CD4-positive, alpha-beta T cell (primary cell): ENCODE measurements at regions not wholly inside any gene's neighbourhood (a gene's known extent, or its start where the extent isn't known, plus 50 kb on each side); places are given as distances from the start of the nearest gene placed in this dataset.
"Not testable (repeated sequence)": the region's sequence is repeated elsewhere in the genome, so short reads cannot be mapped to it uniquely, and the experiment has no call there.

Experiments used
- ATAC-seq: fragments of 200-7000 bp; cut with Tn5 transposase; one replicate; pipeline ENCODE4 v1.10.0; 2022; ENCODE audit warnings: mild to moderate bottlenecking; ENCODE audit not compliant: poor library complexity
- CTCF ChIA-PET: fragments of 350-600 bp; sonication (Branson Sonifier 250); formaldehyde crosslinking; loops from one replicate; lab custom pipeline; 2021; ENCODE audit warnings: antibody characterized with exemption, inconsistent platforms; lab: Charles Lee
- POLR2A ChIA-PET: fragments of 350-600 bp; sonication (Branson Sonifier 250); formaldehyde crosslinking; loops from one replicate; lab custom pipeline; 2021; ENCODE audit warnings: antibody characterized with exemption, inconsistent platforms; lab: Charles Lee
- DNase-seq, 14 experiments: peaks; one replicate each; pipeline ENCODE4 v3.0.0-alpha.2; 2013 to 2020; ENCODE audit warnings: mixed read lengths in 2 of 14
- H3K27ac ChIP-seq, 2 donors: one replicate each; pipeline versions ENCODE4 v1.5.1 to v1.7.0; 2013; ENCODE audit warnings: low read length in 2 of 2, low read depth in 1 of 2, mild to moderate bottlenecking in 1 of 2
- H3K27me3 ChIP-seq, 2 experiments: 1 replicate in 1 of 2; 2 replicates in 1 of 2; pipeline versions ENCODE4 v1.6.1 to v1.7.0; 2013; ENCODE audit warnings: low read length in 2 of 2, control low read depth in 1 of 2, mild to moderate bottlenecking in 1 of 2, moderate library complexity in 1 of 2; ENCODE audit not compliant: insufficient read depth in 2 of 2, control insufficient read depth in 1 of 2
- H3K36me3 ChIP-seq: one replicate; pipeline ENCODE4 v1.6.1; 2013; ENCODE audit warnings: low read length, control low read depth; ENCODE audit not compliant: insufficient read depth
- H3K4me1 ChIP-seq: one replicate; pipeline ENCODE4 v1.6.1; 2013; ENCODE audit warnings: low read length, control low read depth; ENCODE audit not compliant: insufficient read depth
- H3K4me3 ChIP-seq: one replicate; pipeline ENCODE4 v1.5.1; 2013; ENCODE audit warnings: mild to moderate bottlenecking, low read length, moderate library complexity
- H3K9me3 ChIP-seq, 2 experiments: 1 replicate in 1 of 2; 2 replicates in 1 of 2; pipeline versions ENCODE4 v1.6.1 to v1.7.0; 2013; ENCODE audit warnings: low read length in 2 of 2, mild to moderate bottlenecking in 2 of 2, control low read depth in 1 of 2, moderate library complexity in 1 of 2; ENCODE audit not compliant: control insufficient read depth in 1 of 2, insufficient read depth in 1 of 2
- H3K27ac Mint-ChIP-seq: one replicate; pipeline ENCODE4 v1.8.0; 2020; ENCODE audit warnings: mixed read lengths
- H3K27me3 Mint-ChIP-seq: one replicate; pipeline ENCODE4 v1.8.0; 2021; ENCODE audit warnings: mixed read lengths
- H3K36me3 Mint-ChIP-seq: one replicate; pipeline ENCODE4 v1.8.0; 2021; ENCODE audit warnings: low read depth, mixed read lengths
- H3K4me1 Mint-ChIP-seq: one replicate; pipeline ENCODE4 v1.8.0; 2021; ENCODE audit warnings: low read depth, mixed read lengths
- H3K4me3 Mint-ChIP-seq: one replicate; pipeline ENCODE4 v1.8.0; 2020; ENCODE audit warnings: mild to moderate bottlenecking, mixed read lengths
- H3K9me3 Mint-ChIP-seq: one replicate; pipeline ENCODE4 v1.8.0; 2020; ENCODE audit warnings: mixed read lengths
- CTCF ChIP-seq: fragments of 200-600 bp; IDR thresholded peaks from one replicate; pipeline ENCODE4 v1.8.0; 2022; ENCODE audit warnings: antibody characterized with exemption, mild to moderate bottlenecking
- intact Hi-C, 2 experiments: fragments of 100-400 bp; cut with DNase I in 1 of 2; cut with micrococcal nuclease in 1 of 2; formaldehyde crosslinking; loops; one replicate each; pipeline versions ENCODE4 v1.15.1 to v1.9.0; 2023 to 2025; cut with DNase I, micrococcal nuclease

GRCh38 chr4:66556651-66557278 lies 886.5 kb upstream of the EPHA5 start:
- no peaks in the 10 kb centered on the region for H3K4me1 Mint-ChIP-seq
- ChIA-PET CTCF (no interaction called here), POLR2A (no interaction called here)
- H3K27me3 Mint-ChIP-seq = no peaks in the 10 kb centered on the region
- H3K27ac ChIP-seq = no peak overlapping the region
- no peaks in the 10 kb centered on the region for H3K36me3 Mint-ChIP-seq
- no peaks in the 10 kb centered on the region for H3K27me3 ChIP-seq
- H3K27ac Mint-ChIP-seq = no peak overlapping the region
- DNase-seq (no peak), ATAC-seq (no peak)
- no peak overlapping the region for H3K4me3 ChIP-seq
- TF ChIP-seq CTCF = no peak
- H3K4me1 ChIP-seq = no peaks in the 10 kb centered on the region
- intact Hi-C loops = no loop called here
- H3K9me3 ChIP-seq = peaks cover 5 to 11% of the 10 kb centered on the region in 2 experiments
- no peaks in the 10 kb centered on the region for H3K36me3 ChIP-seq
- H3K9me3 Mint-ChIP-seq = peaks cover 4% of the 10 kb centered on the region
- no peak overlapping the region for H3K4me3 Mint-ChIP-seq

GRCh38 chr4:66555301-66555700 lies 885.0 kb upstream of the EPHA5 start:
- ChIA-PET POLR2A (no interaction called here), CTCF (no interaction called here)
- Histone ChIP-seq H3K27ac (no peak overlapping the region), H3K4me1 (no peaks in the 10 kb centered on the region), H3K27me3 (no peaks in the 10 kb centered on the region), H3K4me3 (no peak overlapping the region), H3K36me3 (no peaks in the 10 kb centered on the region), H3K9me3 (peaks cover 4 to 5% of the 10 kb centered on the region in 2 experiments)
- no peak for DNase-seq
- no peak for TF ChIP-seq CTCF
- ATAC-seq = no peak
- no peak overlapping the region for H3K27ac Mint-ChIP-seq
- H3K36me3 Mint-ChIP-seq = no peaks in the 10 kb centered on the region
- H3K27me3 Mint-ChIP-seq = no peaks in the 10 kb centered on the region
- H3K4me1 Mint-ChIP-seq = no peaks in the 10 kb centered on the region
- H3K4me3 Mint-ChIP-seq = no peak overlapping the region
- intact Hi-C loops = no loop called here
- H3K9me3 Mint-ChIP-seq = peaks cover 4% of the 10 kb centered on the region

- H3K27ac Mint-ChIP-seq = no peak overlapping the region
- Histone ChIP-seq H3K9me3 (peaks cover 4 to 5% of the 10 kb centered on the region in 2 experiments), H3K36me3 (no peaks in the 10 kb centered on the region), H3K27ac (no peak overlapping the region), H3K27me3 (no peaks in the 10 kb centered on the region), H3K4me1 (no peaks in the 10 kb centered on the region), H3K4me3 (no peak overlapping the region)
- H3K27me3 Mint-ChIP-seq = no peaks in the 10 kb centered on the region
- no peaks in the 10 kb centered on the region for H3K36me3 Mint-ChIP-seq
- CTCF ChIA-PET = no interaction called here
- POLR2A ChIA-PET = no interaction called here
- no peak for TF ChIP-seq CTCF
- intact Hi-C loops = no loop called here
- no peak overlapping the region for H3K4me3 Mint-ChIP-seq
- no peaks in the 10 kb centered on the region for H3K4me1 Mint-ChIP-seq
- H3K9me3 Mint-ChIP-seq = peaks cover 4% of the 10 kb centered on the region
- ATAC-seq (no peak), DNase-seq (no peak)
Measured at GRCh38 chr4:66554826-66555225, 884.5 kb upstream of the EPHA5 start.

- DNase-seq, H3K4me1 Mint-ChIP-seq, H3K4me1 ChIP-seq, intact Hi-C loops, H3K9me3 Mint-ChIP-seq, H3K4me3 ChIP-seq, H3K27me3 Mint-ChIP-seq, ATAC-seq, POLR2A ChIA-PET, CTCF ChIA-PET, H3K36me3 ChIP-seq, H3K27me3 ChIP-seq, H3K27ac Mint-ChIP-seq, H3K36me3 Mint-ChIP-seq, H3K27ac ChIP-seq, H3K4me3 Mint-ChIP-seq: not testable (repeated sequence)
- peaks cover 0 to 16% of the 10 kb centered on the region in 2 experiments for H3K9me3 ChIP-seq
Measured at GRCh38 chr4:66545301-66545700, 875.0 kb upstream of the EPHA5 start.
